Heart right ventricle (tissue), 16 donors: ENCODE measurements at regions not wholly inside any gene's neighbourhood (a gene's known extent, or its start where the extent isn't known, plus 50 kb on each side); places are given as distances from the start of the nearest gene placed in this dataset.

Source experiments
- ATAC-seq, 8 donors: fragments of 200-7000 bp; cut with Tn5 transposase; one replicate each; pipeline ENCODE4 v1.9.1; 2020; ENCODE audit warnings: mild to moderate bottlenecking in 8 of 8, moderate library complexity in 8 of 8, moderate number of reproducible peaks in 1 of 8
- DNase-seq, 2 donors: peaks; one replicate each; pipeline ENCODE4 v3.0.0-alpha.2; 2020
- H3K27ac ChIP-seq, 10 donors: fragments of 200-600 bp; sonication (generic) in 2 of 10; one replicate each; pipeline versions ENCODE4 v1.5.0 to v1.8.0; 2020 to 2022; ENCODE audit warnings: mild to moderate bottlenecking in 3 of 10
- H3K27me3 ChIP-seq, 7 donors: fragments of 200-600 bp; one replicate each; pipeline ENCODE4 v1.8.0; 2021 to 2022; ENCODE audit warnings: mild to moderate bottlenecking in 2 of 7
- H3K36me3 ChIP-seq, 9 donors: fragments of 200-600 bp; sonication (generic) in 1 of 9; one replicate each; pipeline versions ENCODE4 v1.5.0 to v1.8.0; 2020 to 2022; ENCODE audit warnings: mild to moderate bottlenecking in 2 of 9
- H3K4me1 ChIP-seq, 9 donors: fragments of 200-600 bp; sonication (generic) in 1 of 9; one replicate each; pipeline versions ENCODE4 v1.5.0 to v1.8.0; 2020 to 2022; ENCODE audit warnings: mild to moderate bottlenecking in 4 of 9
- H3K4me3 ChIP-seq, 10 donors: fragments of 200-600 bp; sonication (generic) in 2 of 10; one replicate each; pipeline versions ENCODE4 v1.5.0 to v1.8.0; 2020 to 2022; ENCODE audit warnings: mild to moderate bottlenecking in 7 of 10, moderate library complexity in 2 of 10
- H3K9me3 ChIP-seq, 11 donors: fragments of 200-600 bp in 10 of 11; sonication (generic) in 2 of 11; one replicate each; pipeline versions ENCODE4 v1.5.0 to v1.8.0; 2013 to 2022; ENCODE audit warnings: mild to moderate bottlenecking in 2 of 11, control low read depth in 1 of 11, moderate library complexity in 1 of 11
- WGBS, 2 donors: extraction: QIAGEN DNeasy Blood & Tissue Kit; methylation state at CpG; one replicate each; pipeline ENCODE4 v1.1.7; 2013; ENCODE audit warnings: inconsistent platforms in 1 of 2; 5-methylcytosine and 5-hydroxymethylcytosine counted together
- intact Hi-C, 10 donors: fragments of 100-400 bp; cut with DNase I; formaldehyde crosslinking; loops; one replicate each; pipeline versions ENCODE4 v1.11.1 to v1.14.2; 2022
- TF ChIP-seq, protein P1 (sequence below), 9 donors: fragments of 200-600 bp; sonication (generic) in 2 of 9; IDR thresholded peaks; one replicate each; pipeline versions ENCODE4 v1.5.0 to v1.8.0; 2021 to 2022; ENCODE audit warnings: antibody characterized with exemption in 9 of 9, mild to moderate bottlenecking in 5 of 9, moderate library complexity in 1 of 9
- donor health status: Arrhythmogenic right ventricular cardiomyopathy.
- donor health status: ischemic (EF 13 %, LVEDD 7.1; RV severe dilation, severe dysfunction).
- donor health status: healthy with polysubstance abuse.
- donor health status: DM: no; HTN: yes; CAD: no.
- donor health status: DM: no; HTN: no; CAD: no.
- donor health status: ischemic (EF 25% LVEDD 6.9; RV normal size, moderate dysfunction).
- donor health status: ischemic (EF 25% LVEDD 5.7; RV mildly dilated, moderate dysfunction).
- donor health status: healthy.
- donor health status: DM: yes; HTN: yes; CAD: no.
- donor health status: Ischemic cardiomyopathy.
- donor health status: ischemic (EF 35%, LVEDD 5.7; RV mildly dilated, moderate dysfunction).
- donor health status: nonischemic (EF 11% LVEDD 7.7; RV severe dilation, severe dysfunction).
- donor health status: DM: yes; HTN: yes; CAD: no.
- donor health status: PGD.
- donor health status: ischemic (EF 29% LVEDD 5.4; RV normal size, mild dysfunction).
- donor health status: nonischemic (EF 23%, LVEDD 6.1; RV moderate dilation, normal function).

- no peak for ATAC-seq
- TF ChIP-seq, protein P1, sequence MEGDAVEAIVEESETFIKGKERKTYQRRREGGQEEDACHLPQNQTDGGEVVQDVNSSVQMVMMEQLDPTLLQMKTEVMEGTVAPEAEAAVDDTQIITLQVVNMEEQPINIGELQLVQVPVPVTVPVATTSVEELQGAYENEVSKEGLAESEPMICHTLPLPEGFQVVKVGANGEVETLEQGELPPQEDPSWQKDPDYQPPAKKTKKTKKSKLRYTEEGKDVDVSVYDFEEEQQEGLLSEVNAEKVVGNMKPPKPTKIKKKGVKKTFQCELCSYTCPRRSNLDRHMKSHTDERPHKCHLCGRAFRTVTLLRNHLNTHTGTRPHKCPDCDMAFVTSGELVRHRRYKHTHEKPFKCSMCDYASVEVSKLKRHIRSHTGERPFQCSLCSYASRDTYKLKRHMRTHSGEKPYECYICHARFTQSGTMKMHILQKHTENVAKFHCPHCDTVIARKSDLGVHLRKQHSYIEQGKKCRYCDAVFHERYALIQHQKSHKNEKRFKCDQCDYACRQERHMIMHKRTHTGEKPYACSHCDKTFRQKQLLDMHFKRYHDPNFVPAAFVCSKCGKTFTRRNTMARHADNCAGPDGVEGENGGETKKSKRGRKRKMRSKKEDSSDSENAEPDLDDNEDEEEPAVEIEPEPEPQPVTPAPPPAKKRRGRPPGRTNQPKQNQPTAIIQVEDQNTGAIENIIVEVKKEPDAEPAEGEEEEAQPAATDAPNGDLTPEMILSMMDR (IDR thresholded peaks at IDR 0.05): no peak
- Histone ChIP-seq H3K9me3 (no peaks in the 10 kb centered on the region), H3K4me3 (no peak overlapping the region), H3K27ac (peak overlapping the region in 2 of 10 donors; percentile 27 to 45), H3K27me3 (no peaks in the 10 kb centered on the region), H3K4me1 (peaks cover 4 to 16% (median 8%) of the 10 kb centered on the region in 9 donors), H3K36me3 (no peaks in the 10 kb centered on the region)
- 78% methylated on average over 1 of the region's 1 CpG for WGBS, 2 donors
- DNase-seq: no peak
- intact Hi-C loops: no loop called here
These were observed 222.5 kb upstream of the SOX4 start for GRCh38 chr6:21371061-21371460.

DNA sequence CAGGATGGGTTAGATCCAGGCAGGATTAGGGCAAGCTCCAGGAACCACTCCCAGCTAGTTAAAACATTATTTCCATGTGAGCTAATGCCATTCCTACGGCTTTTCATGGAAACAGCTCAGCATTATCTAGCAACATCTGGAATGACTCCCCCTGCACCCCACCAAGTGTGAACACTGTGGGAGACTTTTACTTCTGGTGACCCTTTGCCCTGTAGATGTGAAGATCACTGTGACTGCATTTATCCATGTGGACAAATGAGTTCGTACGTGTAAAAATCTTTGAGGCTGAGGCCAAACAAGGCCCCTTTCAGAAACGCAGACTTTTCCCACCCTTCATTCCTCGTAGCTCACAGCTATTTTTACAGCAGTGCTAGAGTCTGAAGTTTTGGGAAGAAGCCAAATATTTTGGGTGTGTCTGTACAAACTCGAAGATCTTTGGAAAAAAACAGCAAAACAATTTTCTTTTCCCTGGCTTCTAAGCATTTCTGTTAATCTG, 221.8 kb upstream of the SOX4 start:
- no peaks in the 10 kb centered on the region for H3K27me3 ChIP-seq
- H3K9me3 ChIP-seq: no peaks in the 10 kb centered on the region
- peaks cover 4 to 16% (median 8%) of the 10 kb centered on the region in 9 donors for H3K4me1 ChIP-seq
- 17 to 18% methylated on average over 6 of the region's 6 CpGs for WGBS, 2 donors
- H3K4me3 ChIP-seq: no peak overlapping the region
- peak in 1 of 2 donors; percentile 7 for DNase-seq
- no peaks in the 10 kb centered on the region for H3K36me3 ChIP-seq
- intact Hi-C loops: no loop called here
- ATAC-seq: peak in 6 of 8 donors; percentile 47 to 77 (median 68)
- peak overlapping the region in 2 of 10 donors; percentile 27 to 45 for H3K27ac ChIP-seq
- TF ChIP-seq, protein P1 (IDR thresholded peaks at IDR 0.05): no peak

- no peak for DNase-seq
- H3K27ac ChIP-seq: no peak overlapping the region
- peaks cover 4 to 16% (median 8%) of the 10 kb centered on the region in 9 donors for H3K4me1 ChIP-seq
- H3K9me3 ChIP-seq: no peaks in the 10 kb centered on the region
- TF ChIP-seq, protein P1 (IDR thresholded peaks at IDR 0.05): no peak
- H3K36me3 ChIP-seq: no peaks in the 10 kb centered on the region
- 80 to 87% methylated on average over 11 of the region's 11 CpGs for WGBS, 2 donors
- no peak for ATAC-seq
- no peaks in the 10 kb centered on the region for H3K27me3 ChIP-seq
- intact Hi-C loops: no loop called here
- no peak overlapping the region for H3K4me3 ChIP-seq
These were observed 218.1 kb upstream of the SOX4 start for GRCh38 chr6:21375151-21376116.

DNA sequence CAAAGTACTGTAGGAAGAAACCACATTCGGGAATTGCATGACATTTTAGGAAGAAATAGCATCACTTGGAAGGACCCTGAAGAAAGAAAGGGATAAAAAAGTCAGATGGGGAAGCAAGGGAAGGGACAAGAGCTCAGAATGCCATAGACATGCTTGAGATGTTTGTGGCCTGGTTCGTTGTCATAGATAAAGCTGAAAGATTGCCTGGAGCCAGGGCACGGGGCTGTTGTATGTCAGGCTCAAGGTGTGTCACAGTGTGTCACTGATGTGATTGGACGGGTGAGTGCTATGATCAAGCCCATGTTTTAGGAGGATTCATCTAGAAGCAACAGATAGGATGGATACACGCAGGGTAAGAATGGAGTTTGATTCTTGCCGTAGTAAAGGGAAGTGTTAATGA, 216.2 kb upstream of the SOX4 start:
- Histone ChIP-seq H3K9me3 (no peaks in the 10 kb centered on the region), H3K4me3 (no peak overlapping the region), H3K27ac (no peak overlapping the region), H3K27me3 (no peaks in the 10 kb centered on the region), H3K36me3 (no peaks in the 10 kb centered on the region), H3K4me1 (peaks cover 0 to 1% (median under 1%) of the 10 kb centered on the region in 9 donors)
- WGBS, 2 donors: 79 to 86% methylated on average over 6 of the region's 6 CpGs
- no peak for ATAC-seq
- TF ChIP-seq, protein P1 (IDR thresholded peaks at IDR 0.05): no peak
- intact Hi-C loops: no loop called here
- DNase-seq: no peak
